ENCODE measurements at regions not wholly inside any gene's neighbourhood (a gene's known extent, or its start where the extent isn't known, plus 50 kb on each side); places are given as distances from the start of the nearest gene placed in this dataset.

GRCh38 chr2:240353086-240353798 lies 82.2 kb upstream of the GPC1 start:
- no peak for TF ChIP-seq MLLT1 (IDR thresholded peaks at IDR 0.05)
- no peak for TF ChIP-seq CEBPZ (IDR thresholded peaks at IDR 0.05; ENCODE audit: low read depth, low read length)
- no peak for TF ChIP-seq ZNF384 (IDR thresholded peaks at IDR 0.05; ENCODE audit: borderline replicate concordance, low read depth, low read length)
- TF ChIP-seq PML (IDR thresholded peaks at IDR 0.05; ENCODE audit: low read length), result no peak
- no peak for TF ChIP-seq POLR2AphosphoS5 (IDR thresholded peaks at IDR 0.05; ENCODE audit: low read length)
- H3K9ac ChIP-seq (ENCODE audit: control insufficient read depth, insufficient read depth, low read length), result no peak overlapping the region
- DNase-seq (ENCODE audit: low read depth, low spot score), result no peak
- FAIRE-seq, result no peak
- no TSS peak for BruUV-seq (replicated peaks)
- H3K4me1 ChIP-seq (ENCODE audit: control insufficient read depth, insufficient read depth, low read length), result no peaks in the 10 kb centered on the region
- WGBS (ENCODE audit: insufficient coverage, insufficient replicate concordance, low lambda C conversion rate, missing lambda C conversion rate), result 52% methylated on average over 13 of the region's 18 CpGs
- H4K20me1 ChIP-seq (ENCODE audit: control insufficient read depth, insufficient read depth), result no peaks in the 10 kb centered on the region
- H3K4me2 ChIP-seq (ENCODE audit: control insufficient read depth, insufficient read depth), result no peak overlapping the region
- in situ Hi-C loops (cut with MboI) (no loop called here), intact Hi-C loops (cut with micrococcal nuclease; ENCODE audit: unreplicated experiment) (no loop called here)
- SMC1A ChIA-PET (ENCODE audit: uncharacterized antibody, unreplicated experiment), result no interaction called here
- H3K79me2 ChIP-seq (ENCODE audit: control insufficient read depth, insufficient read depth, low read length), result no peaks in the 10 kb centered on the region
- CTCF ChIA-PET, result no interaction called here
- no peak for ATAC-seq
- H2AFZ ChIP-seq (ENCODE audit: control insufficient read depth, low read depth, low read length), result no peak overlapping the region
- no peaks in the 10 kb centered on the region for H3K36me3 ChIP-seq (ENCODE audit: control insufficient read depth in 2 of 2, insufficient read depth in 2 of 2, low read length in 1 of 2)
- no peaks in the 10 kb centered on the region; a peak in 1 of 4 replicates for H3K27me3 ChIP-seq (replicated peaks in 1 of 2; ENCODE audit: control insufficient read depth in 2 of 2, insufficient read depth in 2 of 2, low read length in 1 of 2)
- no peak overlapping the region for H3K27ac ChIP-seq (ENCODE audit: control insufficient read depth, insufficient read depth)
- RAD21 ChIA-PET (ENCODE audit: unreplicated experiment), result no interaction called here
- no peaks in the 10 kb centered on the region for H3K9me3 ChIP-seq (replicated peaks; ENCODE audit: control insufficient read depth, insufficient read depth, low read length)
- no peak overlapping the region for H3K4me3 ChIP-seq
- POLR2A ChIA-PET, result no interaction called here

All from GM12878 (cell line).